OCI-LY1 (cell line): ENCODE measurements at regions not wholly inside any gene's neighbourhood (a gene's known extent, or its start where the extent isn't known, plus 50 kb on each side); places are given as distances from the start of the nearest gene placed in this dataset.

ENCODE experiments used
- CTCF ChIP-seq: fragments of 200-600 bp; sonication (generic), shearing (Covaris generic); IDR thresholded peaks from 2 replicates; pipeline ENCODE4 v1.5.1; 2017; ENCODE audit warnings: mild to moderate bottlenecking, antibody characterized with exemption, low read length, moderate library complexity, mixed read lengths
- EZH2 ChIP-seq: fragments of 200-600 bp; sonication (generic), shearing (Covaris generic); IDR thresholded peaks from 2 replicates; pipeline ENCODE4 v1.8.0; 2017; ENCODE audit warnings: borderline replicate concordance, mixed run types, mild to moderate bottlenecking, antibody characterized with exemption, low read length, moderate library complexity, mixed read lengths

DNA sequence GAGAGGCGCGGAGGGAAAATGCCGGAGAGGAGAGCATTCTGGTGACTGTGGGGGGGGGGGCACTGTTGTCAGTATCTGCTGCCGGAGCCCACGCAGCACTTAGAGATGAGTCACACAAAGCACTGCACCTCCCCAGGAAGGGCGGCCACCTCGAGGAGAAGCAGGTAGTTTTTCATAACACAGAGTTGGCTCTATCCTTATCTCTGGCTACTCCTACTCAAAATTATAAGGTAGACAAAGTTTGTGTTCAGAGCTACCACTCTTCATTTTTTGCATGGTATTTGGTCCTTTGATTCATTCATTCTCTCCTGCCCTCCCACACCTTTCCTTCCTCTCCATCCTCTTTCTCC lies 76.2 kb upstream of the SCOC start:
- TF ChIP-seq CTCF (no peak), EZH2 (no peak)
